ENCODE measurements at regions not wholly inside any gene's neighbourhood (a gene's known extent, or its start where the extent isn't known, plus 50 kb on each side); places are given as distances from the start of the nearest gene placed in this dataset.

DNA sequence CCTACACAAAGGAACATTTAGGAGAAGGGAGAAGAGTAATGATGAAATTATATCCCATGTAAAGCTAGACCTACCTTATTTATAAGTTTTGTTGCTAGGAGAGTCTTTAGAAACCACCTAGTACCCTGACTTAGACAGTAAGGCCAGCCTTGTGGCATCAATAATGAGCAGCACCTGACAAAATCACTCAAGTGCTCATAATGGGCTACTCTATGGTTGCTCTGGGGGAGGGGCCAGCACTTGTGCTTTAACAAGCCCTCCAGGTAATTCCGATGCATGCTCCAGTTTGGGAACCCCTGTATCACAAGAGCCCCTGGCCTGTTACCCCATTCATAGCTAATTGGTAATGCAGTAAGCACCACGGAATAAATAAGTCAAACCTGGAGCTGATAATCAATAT is 102.9 kb upstream of the ALK start:
- H3K27me3 ChIP-seq: no peaks in the 10 kb centered on the region
- DNase-seq (ENCODE audit: low spot score in 2 of 2): no peak
- peaks cover 0 to 3% (median 0%) of the 10 kb centered on the region in 4 donors for H3K4me1 ChIP-seq
- H3K36me3 ChIP-seq: no peaks in the 10 kb centered on the region
- H3K9me3 ChIP-seq: no peaks in the 10 kb centered on the region
- 94 to 96% methylated on average over 2 of the region's 2 CpGs for WGBS, 2 donors
- no peak overlapping the region for H3K27ac ChIP-seq
- H3K4me3 ChIP-seq: no peak overlapping the region
- TF ChIP-seq CTCF (IDR thresholded peaks at IDR 0.05) (no peak), POLR2A (IDR thresholded peaks at IDR 0.05) (no peak), EP300 (IDR thresholded peaks at IDR 0.05) (no peak)

DNA sequence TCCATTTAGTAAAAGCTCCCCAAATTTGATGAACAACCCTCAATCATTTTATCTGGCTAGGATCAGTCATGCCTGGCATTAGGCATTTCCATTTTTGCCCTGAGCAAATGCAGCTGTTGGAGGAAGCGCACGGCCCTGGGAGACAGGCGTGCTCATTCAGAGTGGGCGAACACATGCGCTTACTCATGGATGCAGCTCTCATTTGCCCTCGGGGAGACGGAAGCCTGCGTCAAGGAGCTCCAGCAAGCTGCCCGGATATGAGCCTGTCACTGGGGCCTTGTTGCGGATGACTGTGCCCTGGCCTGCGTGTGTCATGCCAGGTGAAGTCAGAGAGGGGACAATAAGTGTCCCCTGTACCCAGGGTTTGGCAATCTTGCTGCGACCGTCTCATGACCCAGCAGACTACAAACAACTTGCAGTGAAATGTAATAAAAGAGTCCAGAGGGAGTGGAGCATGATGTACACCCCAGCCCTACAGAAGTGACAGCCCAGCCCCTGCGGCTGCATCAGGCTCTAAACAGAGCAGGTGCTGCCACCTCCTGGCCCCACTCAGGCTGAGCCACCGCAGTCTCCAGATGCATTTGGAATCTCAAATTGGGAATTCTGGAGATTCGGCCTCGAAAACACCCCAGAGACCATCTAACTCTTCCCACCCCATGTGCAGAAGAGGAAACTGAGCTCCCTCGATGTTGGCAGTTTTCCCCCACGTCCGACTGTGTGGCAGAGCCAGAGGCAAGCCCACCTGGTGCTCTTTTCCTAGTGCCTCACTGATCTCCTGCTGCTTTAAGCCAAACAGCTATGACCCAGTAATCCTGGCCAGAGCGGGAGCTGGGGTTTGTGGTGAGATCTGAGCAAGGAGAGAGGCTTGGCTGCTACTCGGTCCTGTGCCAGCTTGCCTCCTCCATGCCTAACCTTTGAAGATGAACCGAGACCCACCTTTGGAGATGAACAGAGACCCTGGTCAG is 105.0 kb upstream of the ALK start:
- Histone ChIP-seq H3K4me1 (peaks cover 0 to 3% (median 0%) of the 10 kb centered on the region in 4 donors), H3K36me3 (no peaks in the 10 kb centered on the region), H3K9me3 (no peaks in the 10 kb centered on the region), H3K27ac (no peak overlapping the region), H3K27me3 (no peaks in the 10 kb centered on the region), H3K4me3 (no peak overlapping the region)
- DNase-seq (ENCODE audit: low spot score in 2 of 2): peak in 1 of 2 donors; percentile 26
- TF ChIP-seq POLR2A (IDR thresholded peaks at IDR 0.05) (no peak), EP300 (IDR thresholded peaks at IDR 0.05) (no peak), CTCF (IDR thresholded peaks at IDR 0.05) (peak; percentile 26 to 58 (median 44))
- 23 to 24% methylated on average over 23 of the region's 23 CpGs for WGBS, 2 donors

GRCh38 chr2:30029804-30030203 is 108.4 kb upstream of the ALK start:
- no peak for TF ChIP-seq EP300 (IDR thresholded peaks at IDR 0.05)
- no peak for TF ChIP-seq CTCF (IDR thresholded peaks at IDR 0.05)
- no peak for TF ChIP-seq POLR2A (IDR thresholded peaks at IDR 0.05)
- Histone ChIP-seq H3K9me3 (no peaks in the 10 kb centered on the region), H3K36me3 (no peaks in the 10 kb centered on the region), H3K4me1 (peaks cover 0 to 3% (median 0%) of the 10 kb centered on the region in 4 donors), H3K27ac (no peak overlapping the region), H3K4me3 (no peak overlapping the region), H3K27me3 (no peaks in the 10 kb centered on the region)
- DNase-seq (ENCODE audit: low spot score in 2 of 2): no peak
- 76 to 100% methylated on average over 1 of the region's 1 CpG for WGBS, 2 donors

DNA sequence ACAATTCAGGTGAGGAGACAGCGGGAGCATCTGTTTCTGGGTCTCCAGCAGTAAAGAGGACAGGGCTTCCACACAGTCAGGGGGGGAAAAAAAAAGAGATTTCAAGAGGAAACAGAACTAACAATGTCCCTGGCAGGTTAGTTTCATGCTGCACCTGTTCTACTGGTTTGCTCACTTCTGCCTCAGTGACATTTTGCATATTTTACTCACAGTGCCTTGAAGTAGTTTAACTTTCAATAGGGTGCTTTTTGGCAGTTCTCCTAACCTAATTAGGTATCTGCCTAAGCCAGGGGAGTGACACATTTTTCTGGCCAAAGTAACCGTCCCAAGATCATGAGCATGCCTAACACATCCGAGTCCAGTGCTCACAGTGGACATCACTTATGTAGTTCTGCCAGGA is 109.0 kb upstream of the ALK start:
- Histone ChIP-seq H3K27me3 (no peaks in the 10 kb centered on the region), H3K4me1 (peaks cover 0 to 3% (median 0%) of the 10 kb centered on the region in 4 donors), H3K27ac (no peak overlapping the region), H3K36me3 (no peaks in the 10 kb centered on the region), H3K4me3 (no peak overlapping the region), H3K9me3 (no peaks in the 10 kb centered on the region)
- no peak for TF ChIP-seq POLR2A (IDR thresholded peaks at IDR 0.05)
- no peak for TF ChIP-seq CTCF (IDR thresholded peaks at IDR 0.05)
- no peak for TF ChIP-seq EP300 (IDR thresholded peaks at IDR 0.05)
- WGBS, 2 donors: 78 to 86% methylated on average over 3 of the region's 3 CpGs
- DNase-seq (ENCODE audit: low spot score in 2 of 2): no peak

GRCh38 chr2:30031184-30031583 is 109.8 kb upstream of the ALK start:
- no peak for TF ChIP-seq EP300 (IDR thresholded peaks at IDR 0.05)
- TF ChIP-seq POLR2A (IDR thresholded peaks at IDR 0.05): no peak
- no peak for TF ChIP-seq CTCF (IDR thresholded peaks at IDR 0.05)
- no peak overlapping the region for H3K27ac ChIP-seq
- H3K4me3 ChIP-seq: no peak overlapping the region
- no peak for DNase-seq (ENCODE audit: low spot score in 2 of 2)
- H3K9me3 ChIP-seq: no peaks in the 10 kb centered on the region
- H3K27me3 ChIP-seq: no peaks in the 10 kb centered on the region
- 45 to 50% methylated on average over 5 of the region's 5 CpGs for WGBS, 2 donors
- no peaks in the 10 kb centered on the region for H3K36me3 ChIP-seq
- H3K4me1 ChIP-seq: peaks cover 0 to 3% (median 0%) of the 10 kb centered on the region in 4 donors

Measured in tibial nerve (tissue), 4 donors.